Cardiac muscle cell (in vitro differentiated cells and primary cell): ENCODE measurements at regions not wholly inside any gene's neighbourhood (a gene's known extent, or its start where the extent isn't known, plus 50 kb on each side); places are given as distances from the start of the nearest gene placed in this dataset.
"Not testable (repeated sequence)": the region's sequence is repeated elsewhere in the genome, so short reads cannot be mapped to it uniquely, and the experiment has no call there.

Experiments used
- DNase-seq, 2 donors: peaks; one replicate each; pipeline versions ENCODE4 v3.0.0 to v3.0.0-alpha.2; 2010 to 2017; ENCODE audit warnings: low read depth in 1 of 2, low spot score in 1 of 2
- H3K27ac ChIP-seq: fragments of 200-600 bp; sonication (generic); 2 replicates; pipeline ENCODE4 v1.5.1; 2016
- H3K27me3 ChIP-seq: fragments of 200-600 bp; sonication (generic); 2 replicates; pipeline ENCODE4 v1.6.0; 2016; ENCODE audit warnings: control low read depth
- H3K36me3 ChIP-seq: fragments of 200-600 bp; sonication (generic); 2 replicates; pipeline ENCODE4 v1.5.1; 2016; ENCODE audit warnings: control low read depth
- H3K4me1 ChIP-seq: fragments of 200-600 bp; sonication (generic); 2 replicates; pipeline ENCODE4 v1.8.1; 2017; ENCODE audit warnings: low read depth, mild to moderate bottlenecking, mixed run types
- H3K4me3 ChIP-seq: fragments of 200-600 bp; sonication (generic); 2 replicates; pipeline ENCODE4 v1.5.1; 2016; ENCODE audit warnings: mild to moderate bottlenecking
- H3K9me3 ChIP-seq: fragments of 200-600 bp; sonication (generic); 2 replicates; pipeline ENCODE4 v1.5.1; 2017; ENCODE audit warnings: low read depth, mild to moderate bottlenecking, control low read depth
- TF ChIP-seq, protein P1 (sequence below): IDR thresholded peaks from 2 replicates; pipeline ENCODE4 v1.5.1; 2012; ENCODE audit warnings: low read depth, mild to moderate bottlenecking, low read length

DNA sequence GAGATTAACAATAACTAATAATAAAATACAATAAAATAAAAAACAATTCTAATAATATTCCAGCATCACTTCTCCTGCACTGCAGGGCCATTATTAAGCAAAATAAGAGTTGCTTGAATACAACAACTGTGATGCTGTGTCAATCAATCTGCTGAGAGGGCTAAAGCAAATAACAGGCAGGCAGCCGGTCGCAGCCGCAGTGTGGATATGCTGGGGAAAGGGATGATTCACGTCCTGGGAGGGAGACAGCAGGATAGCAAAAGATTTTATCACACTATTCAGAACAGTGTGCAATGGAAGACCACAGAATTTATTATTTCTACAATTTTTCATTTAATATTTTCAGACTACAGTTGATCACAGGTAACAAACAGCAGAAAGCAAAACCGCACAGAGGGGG, 76.5 kb upstream of the SMARCAD1 start:
- no peak for DNase-seq
- H3K36me3 ChIP-seq = no peaks in the 10 kb centered on the region
- TF ChIP-seq, protein P1, sequence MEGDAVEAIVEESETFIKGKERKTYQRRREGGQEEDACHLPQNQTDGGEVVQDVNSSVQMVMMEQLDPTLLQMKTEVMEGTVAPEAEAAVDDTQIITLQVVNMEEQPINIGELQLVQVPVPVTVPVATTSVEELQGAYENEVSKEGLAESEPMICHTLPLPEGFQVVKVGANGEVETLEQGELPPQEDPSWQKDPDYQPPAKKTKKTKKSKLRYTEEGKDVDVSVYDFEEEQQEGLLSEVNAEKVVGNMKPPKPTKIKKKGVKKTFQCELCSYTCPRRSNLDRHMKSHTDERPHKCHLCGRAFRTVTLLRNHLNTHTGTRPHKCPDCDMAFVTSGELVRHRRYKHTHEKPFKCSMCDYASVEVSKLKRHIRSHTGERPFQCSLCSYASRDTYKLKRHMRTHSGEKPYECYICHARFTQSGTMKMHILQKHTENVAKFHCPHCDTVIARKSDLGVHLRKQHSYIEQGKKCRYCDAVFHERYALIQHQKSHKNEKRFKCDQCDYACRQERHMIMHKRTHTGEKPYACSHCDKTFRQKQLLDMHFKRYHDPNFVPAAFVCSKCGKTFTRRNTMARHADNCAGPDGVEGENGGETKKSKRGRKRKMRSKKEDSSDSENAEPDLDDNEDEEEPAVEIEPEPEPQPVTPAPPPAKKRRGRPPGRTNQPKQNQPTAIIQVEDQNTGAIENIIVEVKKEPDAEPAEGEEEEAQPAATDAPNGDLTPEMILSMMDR = no peak
- no peak overlapping the region for H3K27ac ChIP-seq
- H3K27me3 ChIP-seq = no peaks in the 10 kb centered on the region
- H3K4me3 ChIP-seq = no peak overlapping the region
- H3K9me3 ChIP-seq = no peaks in the 10 kb centered on the region
- no peaks in the 10 kb centered on the region for H3K4me1 ChIP-seq

DNA sequence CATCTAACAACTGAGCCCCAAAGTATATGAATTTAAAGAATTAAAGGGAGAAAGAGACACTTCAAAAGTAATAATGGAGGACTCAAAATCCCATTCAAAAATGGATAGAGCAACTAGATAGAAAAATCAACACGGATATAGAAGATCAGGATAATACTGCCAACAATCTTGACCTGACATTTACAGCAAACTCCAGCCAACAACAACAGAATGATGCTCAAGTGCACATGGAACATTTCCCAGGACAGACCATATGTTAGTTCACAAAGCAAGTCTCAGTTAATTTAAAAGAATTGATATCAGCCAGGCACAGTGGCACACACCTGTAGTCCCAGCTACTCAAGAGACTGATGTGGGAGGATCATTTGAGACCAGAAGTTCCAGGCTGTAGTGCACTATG, 72.0 kb upstream of the SMARCAD1 start:
- no peaks in the 10 kb centered on the region for H3K9me3 ChIP-seq
- no peak overlapping the region for H3K4me3 ChIP-seq
- no peaks in the 10 kb centered on the region for H3K36me3 ChIP-seq
- TF ChIP-seq, protein P1 = no peak
- peaks cover 3% of the 10 kb centered on the region for H3K4me1 ChIP-seq
- no peaks in the 10 kb centered on the region for H3K27me3 ChIP-seq
- no peak overlapping the region for H3K27ac ChIP-seq
- no peak for DNase-seq

DNA sequence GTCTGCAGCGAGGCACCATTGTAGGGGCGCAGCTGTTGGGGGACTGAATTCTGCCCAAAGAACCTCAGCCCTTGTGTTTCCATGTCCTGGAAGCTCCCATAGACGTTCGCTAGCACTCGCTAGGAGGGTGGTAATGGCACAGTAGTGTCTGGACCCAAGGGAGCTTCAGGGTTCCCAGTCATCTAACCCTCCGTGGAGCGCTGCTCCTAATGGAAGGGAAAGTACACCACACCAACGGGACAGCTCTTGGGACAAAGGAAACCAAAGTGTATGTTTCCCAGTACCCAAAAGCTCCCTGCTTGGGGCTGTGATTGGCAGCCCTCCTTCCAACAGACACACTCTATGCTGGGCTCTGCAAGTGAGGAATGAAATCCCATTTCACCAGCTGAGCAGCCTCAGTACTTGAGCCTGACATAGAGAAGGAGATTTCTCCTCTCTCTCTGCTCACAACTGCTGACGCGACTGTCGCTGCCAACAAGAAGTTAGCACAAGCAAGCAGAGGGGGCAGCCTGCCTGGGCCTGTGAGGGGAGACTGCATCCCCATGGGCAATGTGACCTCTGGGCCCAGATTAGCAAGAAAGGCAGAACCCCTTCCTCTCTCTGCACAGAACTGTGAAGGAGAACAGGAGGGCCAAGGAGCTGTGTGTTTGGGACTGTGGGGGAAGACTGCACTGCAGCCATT, 67.6 kb upstream of the SMARCAD1 start:
- Histone ChIP-seq H3K36me3 (no peaks in the 10 kb centered on the region), H3K4me1 (peaks cover 11% of the 10 kb centered on the region), H3K27ac (peak overlapping the region; percentile 59), H3K4me3 (no peak overlapping the region), H3K9me3 (no peaks in the 10 kb centered on the region), H3K27me3 (no peaks in the 10 kb centered on the region)
- TF ChIP-seq, protein P1 = no peak
- peak in 1 of 2 donors; percentile 20 for DNase-seq

DNA sequence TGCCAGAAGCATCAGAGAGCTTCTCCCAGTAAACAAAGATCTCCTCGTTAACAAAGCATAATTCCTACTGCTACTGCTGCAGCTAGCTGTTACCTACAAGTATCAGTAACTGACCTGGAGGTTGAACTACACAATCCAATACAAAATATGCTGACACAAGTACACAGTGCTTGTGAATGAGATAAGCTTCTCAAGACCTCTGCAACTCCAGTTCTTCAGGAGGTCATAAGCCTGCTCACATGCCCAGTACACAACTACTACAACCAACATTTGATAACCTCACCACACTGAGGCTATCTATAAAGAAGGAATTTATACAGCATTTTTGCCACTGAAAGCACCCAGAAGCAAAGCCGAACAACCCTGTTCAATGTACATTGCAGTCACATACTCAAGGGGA, 66.7 kb upstream of the SMARCAD1 start:
- Histone ChIP-seq H3K4me1 (peaks cover 11% of the 10 kb centered on the region), H3K36me3 (no peaks in the 10 kb centered on the region), H3K27me3 (no peaks in the 10 kb centered on the region), H3K27ac (peak overlapping the region; percentile 59), H3K9me3 (no peaks in the 10 kb centered on the region), H3K4me3 (no peak overlapping the region)
- peak in 1 of 2 donors; percentile 56 for DNase-seq
- TF ChIP-seq, protein P1 = no peak

DNA sequence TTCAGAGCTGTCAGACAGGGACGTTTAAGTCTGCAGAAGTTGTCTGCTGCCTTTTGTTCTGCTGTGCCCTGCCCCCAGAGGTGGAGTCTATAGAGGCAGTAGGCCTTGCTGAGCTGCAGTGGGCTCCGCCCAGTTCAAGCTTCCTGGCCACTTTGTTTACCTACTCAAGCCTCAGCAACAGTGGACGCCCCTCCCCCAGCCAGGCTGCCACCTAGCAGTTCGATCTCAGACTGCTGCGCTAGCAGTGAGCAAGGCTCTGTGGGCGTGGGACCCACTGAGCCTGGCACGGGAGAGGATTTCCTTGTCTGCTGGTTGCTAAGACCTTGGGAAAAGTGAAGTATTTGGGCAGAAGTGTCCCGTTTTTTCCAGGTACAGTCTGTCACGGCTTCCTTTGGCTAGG, 59.6 kb upstream of the SMARCAD1 start:
- H3K4me1 ChIP-seq, H3K9me3 ChIP-seq, H3K27me3 ChIP-seq, H3K36me3 ChIP-seq, H3K4me3 ChIP-seq: not testable (repeated sequence)
- peak in 1 of 2 donors; percentile 56 for DNase-seq
- H3K27ac ChIP-seq = peak overlapping the region; percentile 50

DNA sequence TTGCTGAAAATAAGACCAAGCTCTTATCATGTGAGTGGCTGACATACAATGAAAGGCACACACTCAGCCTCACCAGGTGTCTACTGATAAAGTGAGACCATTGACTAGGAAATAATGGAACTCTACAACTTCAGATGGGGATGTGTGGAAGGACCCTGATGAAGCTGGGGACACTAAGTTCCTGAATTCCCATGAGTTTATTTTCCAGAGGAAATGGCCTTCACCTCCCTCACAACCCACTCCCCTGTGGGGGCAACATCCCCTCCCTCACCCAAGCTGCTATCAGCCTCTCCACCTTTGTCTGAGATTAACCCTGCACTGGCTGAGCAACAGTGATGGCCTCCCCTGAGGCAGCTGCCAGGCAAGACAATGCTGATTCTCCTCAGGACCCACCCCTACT, 55.2 kb upstream of the SMARCAD1 start:
- TF ChIP-seq, protein P1 = no peak
- peaks cover 3% of the 10 kb centered on the region for H3K4me1 ChIP-seq
- H3K27me3 ChIP-seq = no peaks in the 10 kb centered on the region
- no peak overlapping the region for H3K4me3 ChIP-seq
- H3K27ac ChIP-seq = no peak overlapping the region
- DNase-seq = no peak
- no peaks in the 10 kb centered on the region for H3K9me3 ChIP-seq
- no peaks in the 10 kb centered on the region for H3K36me3 ChIP-seq

DNA sequence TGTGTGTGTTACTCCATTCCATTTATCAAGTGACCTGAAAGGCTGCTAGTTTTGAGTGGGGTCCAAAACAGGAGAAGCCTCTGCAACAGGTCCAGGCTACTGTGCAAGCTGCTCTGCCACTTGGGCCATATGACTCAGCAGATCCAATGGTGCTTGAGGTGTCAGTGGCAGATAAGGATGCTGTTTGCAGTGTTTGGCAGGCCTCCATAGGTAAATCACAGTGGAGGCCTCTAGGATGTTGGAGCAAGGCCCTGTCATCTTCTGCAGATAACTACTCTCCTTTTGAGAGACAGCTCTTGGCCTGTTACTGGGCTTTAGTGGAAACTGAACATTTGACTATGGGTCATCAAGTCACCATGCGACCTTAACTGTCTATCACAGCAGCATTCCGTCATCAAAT, 52.3 kb upstream of the SMARCAD1 start:
- not testable (repeated sequence) for H3K27ac ChIP-seq, DNase-seq, H3K9me3 ChIP-seq, H3K36me3 ChIP-seq, H3K27me3 ChIP-seq, H3K4me1 ChIP-seq, H3K4me3 ChIP-seq
